Choroid plexus epithelial cell (primary cell): ENCODE measurements at regions not wholly inside any gene's neighbourhood (a gene's known extent, or its start where the extent isn't known, plus 50 kb on each side); places are given as distances from the start of the nearest gene placed in this dataset.

Source experiments
- DNase-seq: peaks from one replicate; pipeline ENCODE4 v3.0.0-alpha.2; 2010; ENCODE audit warnings: low read depth
- H3K4me3 ChIP-seq: 2 replicates; pipeline ENCODE4 v1.5.1; 2011; ENCODE audit warnings: low read depth, mild to moderate bottlenecking, control low read depth, low read length, moderate library complexity
- CTCF ChIP-seq: conservative IDR thresholded peaks from 2 replicates; pipeline ENCODE4 v1.5.1; 2011; ENCODE audit warnings: low read depth, mild to moderate bottlenecking, control low read depth, inconsistent platforms, low read length, moderate library complexity

DNA sequence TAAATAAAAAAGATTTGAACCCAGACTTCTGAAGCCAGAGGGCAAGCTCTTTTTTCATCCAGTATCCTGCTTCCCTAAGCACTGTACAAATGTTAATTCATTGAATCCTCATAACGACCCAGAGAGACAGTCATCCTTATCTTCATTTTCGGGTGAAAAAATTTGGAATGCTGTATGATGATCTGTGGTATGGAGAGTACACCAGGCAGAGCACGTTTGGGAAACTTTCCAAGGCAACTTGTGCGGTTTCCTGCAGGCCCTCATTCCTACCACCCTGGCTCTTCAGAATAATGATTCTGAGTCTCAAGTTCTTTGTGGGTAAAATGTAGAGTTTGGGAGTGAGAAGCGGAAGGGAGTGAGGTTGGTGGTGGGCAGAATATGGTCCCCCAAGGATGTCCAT, 177.9 kb upstream of the CADM1 start:
- no peak overlapping the region for H3K4me3 ChIP-seq
- no peak for TF ChIP-seq CTCF
- DNase-seq, result no peak

DNA sequence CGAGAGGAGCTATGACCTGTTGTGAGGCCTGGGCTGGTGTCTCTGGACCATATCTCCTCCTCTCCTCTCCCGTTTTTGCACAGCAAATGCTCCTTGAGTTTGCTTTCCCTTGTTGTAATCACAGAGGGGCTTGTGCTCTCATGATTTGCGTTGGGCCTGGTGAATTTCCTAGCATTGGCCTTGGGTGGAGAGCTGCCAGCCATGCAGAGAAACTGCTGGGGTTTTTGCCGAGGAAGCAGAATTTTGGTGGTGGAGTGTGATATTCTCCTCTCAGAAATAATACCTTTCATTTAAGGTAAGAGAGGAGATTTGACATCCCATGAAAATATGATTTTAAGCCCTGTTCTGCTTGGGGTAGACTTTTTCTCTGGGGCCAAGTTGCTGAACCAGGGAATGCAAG, 175.7 kb upstream of the CADM1 start:
- H3K4me3 ChIP-seq, result no peak overlapping the region
- no peak for TF ChIP-seq CTCF
- DNase-seq, result no peak

DNA sequence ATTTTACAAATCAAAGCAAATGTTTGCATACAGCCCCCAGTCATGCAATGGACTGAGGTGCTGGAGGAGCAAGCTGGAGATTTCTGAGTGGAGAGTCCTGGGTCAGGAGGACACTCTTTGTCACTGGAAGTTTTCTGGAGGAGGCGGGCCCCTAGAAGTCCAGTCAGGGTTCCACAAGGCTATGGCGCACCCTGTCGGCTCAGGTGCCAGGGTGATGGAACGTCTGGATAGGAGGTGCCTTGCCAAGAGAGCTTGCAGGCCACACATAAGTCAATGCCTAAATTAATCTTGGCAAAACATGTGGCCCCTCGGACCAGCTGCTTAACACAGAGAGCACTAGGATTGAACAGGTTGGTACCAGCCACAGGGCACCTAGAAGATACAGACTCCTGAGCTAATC, 174.7 kb upstream of the CADM1 start:
- H3K4me3 ChIP-seq, result no peak overlapping the region
- no peak for TF ChIP-seq CTCF
- DNase-seq, result no peak

DNA sequence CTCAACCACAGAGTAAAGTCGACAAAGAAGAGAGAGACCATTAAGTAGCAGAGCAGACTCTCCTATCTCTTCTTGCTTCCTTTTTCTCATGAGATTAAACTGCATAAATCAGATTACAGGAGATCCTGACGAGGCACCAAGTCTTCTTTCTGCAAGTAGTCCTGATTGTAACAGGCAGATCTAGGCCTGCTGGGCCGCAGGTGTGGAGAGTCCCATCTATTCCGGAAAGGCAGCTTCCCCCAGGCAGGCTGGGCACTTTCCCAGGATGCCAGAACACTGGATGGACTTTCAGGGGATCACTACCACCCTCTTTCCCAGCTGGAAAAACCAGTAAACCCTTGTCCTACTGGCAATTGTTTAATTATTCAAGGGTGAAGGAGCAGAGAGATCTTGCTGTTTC, 173.0 kb upstream of the CADM1 start:
- no peak overlapping the region for H3K4me3 ChIP-seq
- no peak for DNase-seq
- no peak for TF ChIP-seq CTCF

- DNase-seq, result peak; percentile 11
- H3K4me3 ChIP-seq, result no peak overlapping the region
- no peak for TF ChIP-seq CTCF
Measured at GRCh38 chr11:115676768-115677167, 172.6 kb upstream of the CADM1 start.

DNA sequence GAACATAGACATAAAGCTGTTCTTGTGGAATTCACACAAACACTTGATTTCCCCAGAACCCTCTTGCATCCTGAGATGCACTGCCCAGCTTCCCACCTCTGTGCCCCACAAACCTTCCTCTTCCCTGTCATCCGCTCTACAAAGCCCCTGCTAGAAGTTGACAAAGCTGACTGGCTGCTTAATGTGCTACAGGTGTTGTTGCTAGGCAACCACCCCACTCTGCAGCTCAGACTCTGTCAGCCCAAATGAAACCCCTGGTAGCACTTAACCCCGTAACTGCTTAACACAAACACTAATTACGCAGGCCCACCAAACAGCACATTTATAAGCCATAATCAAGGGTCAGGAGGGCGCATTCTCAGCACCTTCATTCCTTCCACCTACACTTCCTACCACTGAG, 172.0 kb upstream of the CADM1 start:
- no peak overlapping the region for H3K4me3 ChIP-seq
- no peak for TF ChIP-seq CTCF
- DNase-seq, result no peak

- no peak for DNase-seq
- H3K4me3 ChIP-seq, result no peak overlapping the region
- TF ChIP-seq CTCF, result no peak
Measured at GRCh38 chr11:115674937-115675544, 170.8 kb upstream of the CADM1 start.
